ENCODE measurements at regions not wholly inside any gene's neighbourhood (a gene's known extent, or its start where the extent isn't known, plus 50 kb on each side); places are given as distances from the start of the nearest gene placed in this dataset.

DNA sequence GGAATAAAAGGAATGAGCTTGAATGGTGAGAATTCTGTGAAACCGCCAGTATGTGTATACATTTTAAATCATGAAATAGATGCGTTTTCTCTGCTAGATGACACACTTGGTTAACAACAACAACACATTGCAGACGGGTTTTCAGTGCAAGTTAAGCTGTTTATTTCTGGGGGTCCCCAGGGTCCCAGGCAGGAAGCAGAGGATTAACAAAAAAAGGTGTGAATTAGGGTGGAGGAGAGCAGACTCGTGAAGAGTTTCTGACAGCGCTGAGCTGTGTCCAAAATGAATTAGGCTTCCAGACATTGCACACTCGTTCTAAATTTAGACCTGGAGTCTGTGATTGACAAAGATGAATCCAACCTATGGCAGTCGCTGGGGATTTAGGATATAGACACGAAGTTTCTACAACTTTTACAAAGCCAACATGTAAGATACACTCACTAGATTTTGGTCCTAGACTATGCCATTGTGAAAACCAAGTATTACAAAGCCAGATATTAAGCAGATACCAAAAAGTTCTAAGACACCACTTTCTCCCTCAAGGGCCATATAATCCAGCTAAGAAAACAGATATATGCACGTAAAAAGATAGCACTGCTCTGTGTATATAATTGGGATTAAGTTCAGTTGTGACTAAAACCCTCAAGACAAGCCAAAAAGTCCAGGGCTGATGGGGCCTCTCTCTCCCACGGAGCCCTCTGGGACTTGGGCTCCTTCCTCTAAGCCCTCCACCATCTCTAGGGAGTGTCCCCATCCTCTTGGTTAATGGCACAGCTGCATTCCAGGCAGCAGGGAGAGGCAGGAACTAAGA is 120.2 kb downstream of the ACAA2 start:
- H3K27me3 ChIP-seq (ENCODE audit: insufficient read depth), result no peaks in the 10 kb centered on the region
- no peaks in the 10 kb centered on the region for H3F3A ChIP-seq (replicated peaks; ENCODE audit: low read depth)
- no peak overlapping the region for H3K27ac ChIP-seq (ENCODE audit: low read depth)
- Mint-ChIP-seq H3K9me3 (no peaks in the 10 kb centered on the region), H3K27ac (no peak overlapping the region), H3K36me3 (ENCODE audit: low read depth) (no peaks in the 10 kb centered on the region), H3K4me3 (no peak overlapping the region), H3K4me1 (peaks cover 12% of the 10 kb centered on the region), H3K27me3 (ENCODE audit: insufficient read depth, low read depth, poor library complexity) (peaks cover 4% of the 10 kb centered on the region)
- ATAC-seq, result no peak
- no peak overlapping the region for H2AFZ ChIP-seq
- H3K79me2 ChIP-seq (replicated peaks; ENCODE audit: insufficient read depth), result no peaks in the 10 kb centered on the region
- H4K20me1 ChIP-seq (replicated peaks; ENCODE audit: insufficient read depth), result no peaks in the 10 kb centered on the region
- no peaks in the 10 kb centered on the region for H3K9me2 ChIP-seq (ENCODE audit: insufficient read depth)
- H3K36me3 ChIP-seq (ENCODE audit: insufficient read depth), result no peaks in the 10 kb centered on the region
- H3K4me1 ChIP-seq (ENCODE audit: insufficient read depth), result no peaks in the 10 kb centered on the region; the same call in 1 of the 2 replicates
- DNase-seq (ENCODE audit: low spot score), result no peak
- no peak overlapping the region for H3K4me3 ChIP-seq
- TF ChIP-seq, protein P1, sequence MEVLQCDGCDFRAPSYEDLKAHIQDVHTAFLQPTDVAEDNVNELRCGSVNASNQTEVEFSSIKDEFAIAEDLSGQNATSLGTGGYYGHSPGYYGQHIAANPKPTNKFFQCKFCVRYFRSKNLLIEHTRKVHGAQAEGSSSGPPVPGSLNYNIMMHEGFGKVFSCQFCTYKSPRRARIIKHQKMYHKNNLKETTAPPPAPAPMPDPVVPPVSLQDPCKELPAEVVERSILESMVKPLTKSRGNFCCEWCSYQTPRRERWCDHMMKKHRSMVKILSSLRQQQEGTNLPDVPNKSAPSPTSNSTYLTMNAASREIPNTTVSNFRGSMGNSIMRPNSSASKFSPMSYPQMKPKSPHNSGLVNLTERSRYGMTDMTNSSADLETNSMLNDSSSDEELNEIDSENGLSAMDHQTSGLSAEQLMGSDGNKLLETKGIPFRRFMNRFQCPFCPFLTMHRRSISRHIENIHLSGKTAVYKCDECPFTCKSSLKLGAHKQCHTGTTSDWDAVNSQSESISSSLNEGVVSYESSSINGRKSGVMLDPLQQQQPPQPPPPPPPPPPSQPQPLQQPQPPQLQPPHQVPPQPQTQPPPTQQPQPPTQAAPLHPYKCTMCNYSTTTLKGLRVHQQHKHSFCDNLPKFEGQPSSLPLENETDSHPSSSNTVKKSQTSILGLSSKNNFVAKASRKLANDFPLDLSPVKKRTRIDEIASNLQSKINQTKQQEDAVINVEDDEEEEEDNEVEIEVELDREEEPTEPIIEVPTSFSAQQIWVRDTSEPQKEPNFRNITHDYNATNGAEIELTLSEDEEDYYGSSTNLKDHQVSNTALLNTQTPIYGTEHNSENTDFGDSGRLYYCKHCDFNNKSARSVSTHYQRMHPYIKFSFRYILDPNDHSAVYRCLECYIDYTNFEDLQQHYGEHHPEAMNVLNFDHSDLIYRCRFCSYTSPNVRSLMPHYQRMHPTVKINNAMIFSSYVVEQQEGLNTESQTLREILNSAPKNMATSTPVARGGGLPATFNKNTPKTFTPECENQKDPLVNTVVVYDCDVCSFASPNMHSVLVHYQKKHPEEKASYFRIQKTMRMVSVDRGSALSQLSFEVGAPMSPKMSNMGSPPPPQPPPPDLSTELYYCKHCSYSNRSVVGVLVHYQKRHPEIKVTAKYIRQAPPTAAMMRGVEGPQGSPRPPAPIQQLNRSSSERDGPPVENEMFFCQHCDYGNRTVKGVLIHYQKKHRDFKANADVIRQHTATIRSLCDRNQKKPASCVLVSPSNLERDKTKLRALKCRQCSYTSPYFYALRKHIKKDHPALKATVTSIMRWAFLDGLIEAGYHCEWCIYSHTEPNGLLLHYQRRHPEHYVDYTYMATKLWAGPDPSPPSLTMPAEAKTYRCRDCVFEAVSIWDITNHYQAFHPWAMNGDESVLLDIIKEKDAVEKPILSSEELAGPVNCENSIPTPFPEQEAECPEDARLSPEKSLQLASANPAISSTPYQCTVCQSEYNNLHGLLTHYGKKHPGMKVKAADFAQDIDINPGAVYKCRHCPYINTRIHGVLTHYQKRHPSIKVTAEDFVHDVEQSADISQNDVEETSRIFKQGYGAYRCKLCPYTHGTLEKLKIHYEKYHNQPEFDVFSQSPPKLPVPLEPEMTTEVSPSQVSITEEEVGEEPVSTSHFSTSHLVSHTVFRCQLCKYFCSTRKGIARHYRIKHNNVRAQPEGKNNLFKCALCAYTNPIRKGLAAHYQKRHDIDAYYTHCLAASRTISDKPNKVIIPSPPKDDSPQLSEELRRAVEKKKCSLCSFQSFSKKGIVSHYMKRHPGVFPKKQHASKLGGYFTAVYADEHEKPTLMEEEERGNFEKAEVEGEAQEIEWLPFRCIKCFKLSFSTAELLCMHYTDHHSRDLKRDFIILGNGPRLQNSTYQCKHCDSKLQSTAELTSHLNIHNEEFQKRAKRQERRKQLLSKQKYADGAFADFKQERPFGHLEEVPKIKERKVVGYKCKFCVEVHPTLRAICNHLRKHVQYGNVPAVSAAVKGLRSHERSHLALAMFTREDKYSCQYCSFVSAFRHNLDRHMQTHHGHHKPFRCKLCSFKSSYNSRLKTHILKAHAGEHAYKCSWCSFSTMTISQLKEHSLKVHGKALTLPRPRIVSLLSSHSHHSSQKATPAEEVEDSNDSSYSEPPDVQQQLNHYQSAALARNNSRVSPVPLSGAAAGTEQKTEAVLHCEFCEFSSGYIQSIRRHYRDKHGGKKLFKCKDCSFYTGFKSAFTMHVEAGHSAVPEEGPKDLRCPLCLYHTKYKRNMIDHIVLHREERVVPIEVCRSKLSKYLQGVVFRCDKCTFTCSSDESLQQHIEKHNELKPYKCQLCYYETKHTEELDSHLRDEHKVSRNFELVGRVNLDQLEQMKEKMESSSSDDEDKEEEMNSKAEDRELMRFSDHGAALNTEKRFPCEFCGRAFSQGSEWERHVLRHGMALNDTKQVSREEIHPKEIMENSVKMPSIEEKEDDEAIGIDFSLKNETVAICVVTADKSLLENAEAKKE (CRISPR knock-in tag; IDR thresholded peaks at IDR 0.05), result no peak
- TF ChIP-seq ZNF114 (CRISPR knock-in tag; IDR thresholded peaks at IDR 0.05) (no peak), POLR2AphosphoS5 (IDR thresholded peaks at IDR 0.05; ENCODE audit: low read depth) (no peak), EZH2 (IDR thresholded peaks at IDR 0.05; ENCODE audit: low read depth, unreplicated experiment) (no peak), STAT1 (IDR thresholded peaks at IDR 0.05; ENCODE audit: unreplicated experiment) (no peak), JUNB (IDR thresholded peaks at IDR 0.05; ENCODE audit: unreplicated experiment) (no peak), NANOG (IDR thresholded peaks at IDR 0.05; ENCODE audit: borderline replicate concordance) (no peak), EZH2phosphoT487 (IDR thresholded peaks at IDR 0.05; ENCODE audit: unreplicated experiment) (no peak), ZNF331 (CRISPR knock-in tag; IDR thresholded peaks at IDR 0.05; ENCODE audit: low read depth) (no peak), CREB1 (CRISPR knock-in tag; IDR thresholded peaks at IDR 0.05; ENCODE audit: low read depth) (no peak)
- TF ChIP-seq, protein P2, sequence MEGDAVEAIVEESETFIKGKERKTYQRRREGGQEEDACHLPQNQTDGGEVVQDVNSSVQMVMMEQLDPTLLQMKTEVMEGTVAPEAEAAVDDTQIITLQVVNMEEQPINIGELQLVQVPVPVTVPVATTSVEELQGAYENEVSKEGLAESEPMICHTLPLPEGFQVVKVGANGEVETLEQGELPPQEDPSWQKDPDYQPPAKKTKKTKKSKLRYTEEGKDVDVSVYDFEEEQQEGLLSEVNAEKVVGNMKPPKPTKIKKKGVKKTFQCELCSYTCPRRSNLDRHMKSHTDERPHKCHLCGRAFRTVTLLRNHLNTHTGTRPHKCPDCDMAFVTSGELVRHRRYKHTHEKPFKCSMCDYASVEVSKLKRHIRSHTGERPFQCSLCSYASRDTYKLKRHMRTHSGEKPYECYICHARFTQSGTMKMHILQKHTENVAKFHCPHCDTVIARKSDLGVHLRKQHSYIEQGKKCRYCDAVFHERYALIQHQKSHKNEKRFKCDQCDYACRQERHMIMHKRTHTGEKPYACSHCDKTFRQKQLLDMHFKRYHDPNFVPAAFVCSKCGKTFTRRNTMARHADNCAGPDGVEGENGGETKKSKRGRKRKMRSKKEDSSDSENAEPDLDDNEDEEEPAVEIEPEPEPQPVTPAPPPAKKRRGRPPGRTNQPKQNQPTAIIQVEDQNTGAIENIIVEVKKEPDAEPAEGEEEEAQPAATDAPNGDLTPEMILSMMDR (conservative IDR thresholded peaks at IDR 0.05; ENCODE audit: low read depth in 2 of 2), result no peak
- TF ChIP-seq, protein P3, sequence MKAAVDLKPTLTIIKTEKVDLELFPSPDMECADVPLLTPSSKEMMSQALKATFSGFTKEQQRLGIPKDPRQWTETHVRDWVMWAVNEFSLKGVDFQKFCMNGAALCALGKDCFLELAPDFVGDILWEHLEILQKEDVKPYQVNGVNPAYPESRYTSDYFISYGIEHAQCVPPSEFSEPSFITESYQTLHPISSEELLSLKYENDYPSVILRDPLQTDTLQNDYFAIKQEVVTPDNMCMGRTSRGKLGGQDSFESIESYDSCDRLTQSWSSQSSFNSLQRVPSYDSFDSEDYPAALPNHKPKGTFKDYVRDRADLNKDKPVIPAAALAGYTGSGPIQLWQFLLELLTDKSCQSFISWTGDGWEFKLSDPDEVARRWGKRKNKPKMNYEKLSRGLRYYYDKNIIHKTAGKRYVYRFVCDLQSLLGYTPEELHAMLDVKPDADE (IDR thresholded peaks at IDR 0.05), result no peak
- TF ChIP-seq, protein P4, sequence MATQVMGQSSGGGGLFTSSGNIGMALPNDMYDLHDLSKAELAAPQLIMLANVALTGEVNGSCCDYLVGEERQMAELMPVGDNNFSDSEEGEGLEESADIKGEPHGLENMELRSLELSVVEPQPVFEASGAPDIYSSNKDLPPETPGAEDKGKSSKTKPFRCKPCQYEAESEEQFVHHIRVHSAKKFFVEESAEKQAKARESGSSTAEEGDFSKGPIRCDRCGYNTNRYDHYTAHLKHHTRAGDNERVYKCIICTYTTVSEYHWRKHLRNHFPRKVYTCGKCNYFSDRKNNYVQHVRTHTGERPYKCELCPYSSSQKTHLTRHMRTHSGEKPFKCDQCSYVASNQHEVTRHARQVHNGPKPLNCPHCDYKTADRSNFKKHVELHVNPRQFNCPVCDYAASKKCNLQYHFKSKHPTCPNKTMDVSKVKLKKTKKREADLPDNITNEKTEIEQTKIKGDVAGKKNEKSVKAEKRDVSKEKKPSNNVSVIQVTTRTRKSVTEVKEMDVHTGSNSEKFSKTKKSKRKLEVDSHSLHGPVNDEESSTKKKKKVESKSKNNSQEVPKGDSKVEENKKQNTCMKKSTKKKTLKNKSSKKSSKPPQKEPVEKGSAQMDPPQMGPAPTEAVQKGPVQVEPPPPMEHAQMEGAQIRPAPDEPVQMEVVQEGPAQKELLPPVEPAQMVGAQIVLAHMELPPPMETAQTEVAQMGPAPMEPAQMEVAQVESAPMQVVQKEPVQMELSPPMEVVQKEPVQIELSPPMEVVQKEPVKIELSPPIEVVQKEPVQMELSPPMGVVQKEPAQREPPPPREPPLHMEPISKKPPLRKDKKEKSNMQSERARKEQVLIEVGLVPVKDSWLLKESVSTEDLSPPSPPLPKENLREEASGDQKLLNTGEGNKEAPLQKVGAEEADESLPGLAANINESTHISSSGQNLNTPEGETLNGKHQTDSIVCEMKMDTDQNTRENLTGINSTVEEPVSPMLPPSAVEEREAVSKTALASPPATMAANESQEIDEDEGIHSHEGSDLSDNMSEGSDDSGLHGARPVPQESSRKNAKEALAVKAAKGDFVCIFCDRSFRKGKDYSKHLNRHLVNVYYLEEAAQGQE (IDR thresholded peaks at IDR 0.05; ENCODE audit: unreplicated experiment), result no peak
- no peak overlapping the region for H3K4me2 ChIP-seq

All from GM23338 (cell line).